Stomach (tissue), 4 donors: ENCODE measurements at regions not wholly inside any gene's neighbourhood (a gene's known extent, or its start where the extent isn't known, plus 50 kb on each side); places are given as distances from the start of the nearest gene placed in this dataset.

Source experiments
- CTCF ChIP-seq, 7 experiments: fragments of 450-650 bp in 4 of 7; fragments of 200-600 bp in 3 of 7; sonication (generic) in 3 of 7; IDR thresholded peaks; one replicate each; pipeline ENCODE4 v1.5.1; 2016 to 2019; ENCODE audit warnings: antibody characterized with exemption in 7 of 7, control low read depth in 2 of 7, mild to moderate bottlenecking in 1 of 7
- EP300 ChIP-seq: sonication (generic); formaldehyde crosslinking; IDR thresholded peaks from one replicate; pipeline ENCODE4 v1.6.1; 2017; ENCODE audit warnings: antibody characterized with exemption
- POLR2A ChIP-seq, 4 donors: fragments of 450-650 bp; IDR thresholded peaks; one replicate each; pipeline ENCODE4 v1.6.1; 2016; ENCODE audit warnings: antibody characterized with exemption in 4 of 4, control low read depth in 2 of 4, mild to moderate bottlenecking in 1 of 4, moderate library complexity in 1 of 4
- POLR2AphosphoS5 ChIP-seq, 3 donors: sonication (generic); formaldehyde crosslinking; IDR thresholded peaks; one replicate each; pipeline ENCODE4 v1.6.1; 2016; ENCODE audit warnings: antibody characterized with exemption in 3 of 3

GRCh38 chr11:95327273-95327948 is 96.4 kb upstream of the SESN3 start:
- TF ChIP-seq POLR2AphosphoS5 (IDR thresholded peaks at IDR 0.05) (no peak), CTCF (IDR thresholded peaks at IDR 0.05) (no peak), EP300 (no peak), POLR2A (IDR thresholded peaks at IDR 0.05) (no peak)
